AML-193 (cell line): ENCODE measurements at regions not wholly inside any gene's neighbourhood (a gene's known extent, or its start where the extent isn't known, plus 50 kb on each side); places are given as distances from the start of the nearest gene placed in this dataset.
"Not testable (repeated sequence)": the region's sequence is repeated elsewhere in the genome, so short reads cannot be mapped to it uniquely, and the experiment has no call there.

ENCODE experiments used
- DNase-seq, 2 experiments: peaks; one replicate each; lab custom pipeline; 2025; lab: John Stamatoyannopoulos, UW

GRCh38 chr12:75798136-75798926 is 233.2 kb downstream of the PHLDA1 start:
- no peak for DNase-seq

- DNase-seq, result no peak
Observed at GRCh38 chr12:75795125-75795524, 236.5 kb downstream of the PHLDA1 start.

GRCh38 chr12:75792687-75793086 is 238.9 kb downstream of the PHLDA1 start:
- no peak for DNase-seq

GRCh38 chr12:75790219-75790618 is 241.4 kb downstream of the PHLDA1 start:
- no peak for DNase-seq

- not testable (repeated sequence) for DNase-seq
Observed at GRCh38 chr12:75787146-75787545, 244.4 kb downstream of the PHLDA1 start.

GRCh38 chr12:75786070-75786469 is 245.5 kb downstream of the PHLDA1 start:
- no peak for DNase-seq

GRCh38 chr12:75784591-75784990 is 247.0 kb downstream of the PHLDA1 start:
- DNase-seq, result peak in 1 of 2 experiments; percentile 8

- DNase-seq, result no peak
Observed at GRCh38 chr12:75783093-75783877, 248.3 kb downstream of the PHLDA1 start.

GRCh38 chr12:75782069-75782581 is 249.5 kb downstream of the PHLDA1 start:
- no peak for DNase-seq

- no peak for DNase-seq
Observed at GRCh38 chr12:75781532-75782046, 250.0 kb downstream of the PHLDA1 start.

GRCh38 chr12:75779891-75780496 is 251.6 kb downstream of the PHLDA1 start:
- DNase-seq, result no peak

- no peak for DNase-seq
Observed at GRCh38 chr12:75774261-75775052, 257.1 kb downstream of the PHLDA1 start.

- no peak for DNase-seq
Observed at GRCh38 chr12:75773377-75773776, 258.2 kb downstream of the PHLDA1 start.

- DNase-seq, result no peak
Observed at GRCh38 chr12:75771023-75771422, 259.6 kb upstream of the KRR1 start.

GRCh38 chr12:75767957-75768356 is 256.5 kb upstream of the KRR1 start:
- DNase-seq, result no peak

- DNase-seq, result no peak
Observed at GRCh38 chr12:75766263-75767160, 255.1 kb upstream of the KRR1 start.

- DNase-seq, result no peak
Observed at GRCh38 chr12:75765170-75766059, 254.0 kb upstream of the KRR1 start.

- DNase-seq, result no peak
Observed at GRCh38 chr12:75764091-75764841, 252.9 kb upstream of the KRR1 start.
